ENCODE measurements at regions not wholly inside any gene's neighbourhood (a gene's known extent, or its start where the extent isn't known, plus 50 kb on each side); places are given as distances from the start of the nearest gene placed in this dataset.
"Not testable (repeated sequence)": the region's sequence is repeated elsewhere in the genome, so short reads cannot be mapped to it uniquely, and the experiment has no call there.

- TF ChIP-seq CTCF (conservative IDR thresholded peaks at IDR 0.05); ZFX (IDR thresholded peaks at IDR 0.05): not testable (repeated sequence)
These were observed 869.6 kb upstream of the AUTS2 start for GRCh38 chr7:68728720-68729119.

Data from C4-2B (cell line).